Left renal pelvis (tissue), 4 donors: ENCODE measurements at regions not wholly inside any gene's neighbourhood (a gene's known extent, or its start where the extent isn't known, plus 50 kb on each side); places are given as distances from the start of the nearest gene placed in this dataset.
"Not testable (repeated sequence)": the region's sequence is repeated elsewhere in the genome, so short reads cannot be mapped to it uniquely, and the experiment has no call there.

Experiments
- DNase-seq, 4 donors: peaks; one replicate each; pipeline ENCODE4 v3.0.0-alpha.2; 2013; ENCODE audit warnings: low read depth in 4 of 4, low spot score in 3 of 4

DNA sequence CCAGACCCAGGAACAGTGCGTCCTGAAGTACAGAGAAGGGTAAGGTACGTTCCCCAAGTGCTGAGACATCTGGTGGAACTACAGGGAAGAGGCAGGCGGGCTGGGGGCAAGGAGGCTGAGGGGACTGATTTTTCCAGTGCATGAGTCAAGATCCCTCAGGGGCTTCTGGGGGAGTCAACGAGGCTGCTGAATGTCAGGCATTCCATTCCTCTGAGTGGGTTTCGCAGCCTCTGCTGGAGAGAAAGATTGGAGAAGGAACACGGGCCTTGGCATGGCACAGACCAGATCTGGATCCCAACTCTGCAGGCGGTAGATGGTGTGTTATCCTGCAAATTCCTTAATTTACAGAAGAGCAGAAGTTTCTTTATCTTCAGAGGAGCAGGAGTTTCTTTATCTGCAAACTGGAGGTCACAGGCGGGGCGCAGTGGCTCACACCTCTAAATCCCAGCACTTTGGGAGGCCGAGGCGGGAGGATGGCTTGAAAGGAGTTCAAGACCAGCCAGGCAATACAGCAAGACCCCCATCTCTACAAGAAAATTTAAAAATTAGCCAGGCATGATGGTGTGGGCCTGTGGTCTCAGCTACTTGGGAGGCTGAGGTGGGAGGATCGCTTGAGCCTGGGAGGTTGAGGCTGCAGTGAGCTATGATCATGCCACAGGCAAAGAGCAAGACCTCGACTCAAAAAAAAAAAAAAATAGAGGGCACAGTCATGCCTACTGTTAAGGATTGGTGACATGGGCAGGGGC is 132.6 kb upstream of the MAP1LC3B2 start:
- no peak for DNase-seq

DNA sequence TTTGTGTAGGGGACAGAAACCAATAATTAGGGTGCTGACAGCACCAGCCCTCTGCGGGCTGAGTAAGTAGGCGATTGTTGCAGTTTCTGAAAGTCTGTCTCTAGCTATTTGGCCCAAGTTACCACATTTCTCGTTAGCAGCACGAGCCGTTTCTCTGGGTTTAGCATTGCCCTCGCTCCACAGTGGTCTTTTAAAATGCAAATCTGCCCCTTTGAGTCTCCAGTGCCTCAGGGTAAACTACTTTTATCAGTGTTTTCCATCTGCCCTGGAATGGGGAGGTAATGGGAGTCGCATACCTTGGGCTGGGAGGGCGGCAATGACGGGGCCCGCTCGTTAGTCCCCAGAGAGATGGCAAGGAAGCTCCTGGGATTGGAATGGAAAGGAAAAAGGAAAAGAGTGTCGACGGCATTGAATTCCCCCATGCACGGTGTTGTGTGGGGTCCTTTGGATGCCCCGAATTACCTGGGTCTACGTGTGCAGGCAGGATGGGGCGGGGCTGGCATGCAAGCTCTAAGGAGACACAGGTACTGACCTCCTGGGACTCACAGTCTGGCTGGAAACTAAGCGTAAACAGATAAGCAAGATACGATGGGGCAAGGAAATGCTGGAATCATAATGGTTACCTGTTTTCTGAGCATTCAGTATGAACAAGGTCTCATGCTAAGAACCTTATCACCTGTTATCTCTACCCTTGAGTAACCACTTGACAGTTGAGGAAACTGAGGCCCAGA is 131.8 kb upstream of the MAP1LC3B2 start:
- DNase-seq: no peak

DNA sequence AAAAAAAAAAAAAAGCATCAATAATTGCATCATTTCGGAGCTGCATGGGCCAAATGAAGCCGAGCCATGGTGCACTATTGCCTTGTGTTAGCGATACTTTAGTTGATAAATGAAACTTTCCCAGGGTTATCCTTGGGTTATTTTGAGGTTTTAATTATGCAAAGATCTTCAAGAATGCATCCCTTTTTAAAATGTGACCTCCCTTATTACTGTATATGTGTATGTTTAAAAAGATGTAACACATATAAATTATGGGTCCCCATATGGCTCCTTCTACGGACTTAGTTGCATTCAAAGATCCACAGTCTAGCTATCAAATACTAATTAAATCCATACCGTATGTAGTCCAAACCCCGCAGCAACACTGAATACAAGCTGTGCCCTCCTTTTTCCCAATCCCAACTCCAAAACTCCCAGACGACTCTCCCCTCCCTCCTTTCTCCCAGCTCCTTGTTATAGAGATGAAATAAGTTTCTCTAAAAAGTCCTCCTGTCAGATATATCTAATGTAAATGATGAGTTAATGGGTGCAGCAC is 129.3 kb upstream of the MAP1LC3B2 start:
- no peak for DNase-seq

DNA sequence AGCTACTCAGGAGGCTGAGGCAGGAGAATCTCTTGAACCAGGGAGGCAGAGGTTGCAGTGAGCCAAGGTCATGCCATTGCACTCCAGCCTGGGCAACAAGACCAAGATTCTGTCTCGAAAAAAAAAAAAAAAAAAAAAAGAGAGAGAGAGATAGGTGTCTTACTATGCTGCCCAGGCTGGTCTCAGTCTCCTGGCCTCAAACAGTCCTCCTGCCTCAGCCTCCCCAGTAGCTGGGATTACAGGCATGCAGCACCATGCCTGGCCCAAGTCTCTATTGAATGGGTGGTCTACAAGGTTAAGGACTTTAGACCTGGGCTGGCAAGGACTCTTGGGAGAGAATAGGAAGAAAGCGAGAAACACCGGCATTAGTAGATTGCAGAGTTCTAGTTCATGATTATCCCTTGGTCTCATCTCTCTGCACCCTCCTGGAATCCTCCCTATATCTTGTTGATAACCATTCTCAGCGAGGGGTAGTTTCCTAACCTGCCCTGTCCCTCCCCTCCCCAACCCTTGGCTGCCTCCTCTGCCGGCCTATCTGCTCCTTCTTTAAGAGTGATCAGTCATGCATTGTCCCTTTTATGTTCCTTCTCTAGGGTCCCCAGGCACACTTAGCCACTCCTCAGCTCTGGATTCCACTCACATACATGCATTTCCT is 128.1 kb upstream of the MAP1LC3B2 start:
- DNase-seq: no peak

DNA sequence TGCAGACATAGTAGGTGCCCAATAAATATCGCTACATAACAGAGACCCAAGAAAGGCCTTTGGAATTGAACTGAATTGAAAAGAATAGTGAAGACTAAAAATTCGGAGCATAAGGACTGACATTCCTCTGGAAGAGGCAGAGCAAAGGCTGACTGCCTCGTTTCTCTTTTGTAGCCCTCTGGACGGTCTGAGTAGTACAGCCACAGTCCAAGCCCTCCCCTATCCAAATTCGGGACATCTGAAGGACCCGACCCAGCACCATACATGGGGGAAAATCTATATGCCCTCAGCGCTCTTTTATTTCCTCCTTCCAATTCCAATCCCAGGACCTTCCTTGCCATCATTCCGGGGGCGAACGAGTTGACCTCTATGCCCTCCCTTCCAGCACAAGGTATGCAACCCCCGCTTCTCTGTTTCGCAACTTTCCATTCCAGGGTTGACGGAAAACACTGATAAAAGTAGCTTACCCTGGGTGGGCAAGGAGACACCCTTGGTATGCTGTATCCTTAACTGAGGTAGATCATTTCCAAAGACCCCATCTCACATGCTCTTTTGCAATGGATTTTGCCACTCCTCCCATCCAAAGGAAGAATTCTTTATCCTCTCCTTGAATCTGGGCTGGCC is 127.4 kb upstream of the MAP1LC3B2 start:
- DNase-seq: no peak

DNA sequence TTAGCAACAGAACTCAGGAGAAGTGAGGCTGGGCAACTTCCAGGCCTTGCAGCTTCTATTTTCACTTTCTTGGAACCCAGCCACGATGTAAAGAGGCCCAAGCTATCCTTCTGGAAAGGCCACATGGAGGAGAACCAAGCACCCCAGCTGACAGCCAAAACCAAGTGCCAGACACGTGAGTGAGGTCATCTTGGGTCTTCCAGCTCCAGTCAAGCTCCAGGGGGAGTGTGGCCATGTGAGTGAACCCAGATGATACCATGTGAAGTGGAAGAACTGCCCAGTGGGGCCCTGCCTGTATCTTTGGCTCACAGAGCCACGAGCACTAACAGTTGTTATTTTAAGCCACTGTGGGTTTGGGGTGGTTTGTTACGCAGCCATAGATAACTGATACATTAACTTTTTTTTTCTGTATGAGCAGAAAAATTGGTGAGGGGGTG is 126.8 kb upstream of the MAP1LC3B2 start:
- no peak for DNase-seq

DNA sequence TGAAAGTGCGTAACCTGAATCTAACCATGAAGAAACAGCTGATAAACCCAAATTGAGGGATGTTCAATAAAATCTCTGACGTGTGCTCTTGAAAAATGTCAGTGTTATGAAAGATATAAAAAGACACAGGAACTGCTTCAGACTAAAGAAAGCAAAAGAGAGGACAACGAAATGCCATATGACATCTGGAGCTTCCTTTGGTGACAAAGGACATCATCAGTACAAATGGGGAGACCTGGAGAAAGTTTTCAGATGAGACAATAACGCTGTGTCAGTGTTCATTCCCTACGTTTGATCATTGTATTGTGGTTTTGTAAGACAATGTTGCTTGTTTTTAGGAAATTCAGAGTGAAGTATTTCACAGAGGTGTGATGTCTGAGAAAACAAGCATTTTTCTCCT is 125.9 kb upstream of the MAP1LC3B2 start:
- DNase-seq: no peak

DNA sequence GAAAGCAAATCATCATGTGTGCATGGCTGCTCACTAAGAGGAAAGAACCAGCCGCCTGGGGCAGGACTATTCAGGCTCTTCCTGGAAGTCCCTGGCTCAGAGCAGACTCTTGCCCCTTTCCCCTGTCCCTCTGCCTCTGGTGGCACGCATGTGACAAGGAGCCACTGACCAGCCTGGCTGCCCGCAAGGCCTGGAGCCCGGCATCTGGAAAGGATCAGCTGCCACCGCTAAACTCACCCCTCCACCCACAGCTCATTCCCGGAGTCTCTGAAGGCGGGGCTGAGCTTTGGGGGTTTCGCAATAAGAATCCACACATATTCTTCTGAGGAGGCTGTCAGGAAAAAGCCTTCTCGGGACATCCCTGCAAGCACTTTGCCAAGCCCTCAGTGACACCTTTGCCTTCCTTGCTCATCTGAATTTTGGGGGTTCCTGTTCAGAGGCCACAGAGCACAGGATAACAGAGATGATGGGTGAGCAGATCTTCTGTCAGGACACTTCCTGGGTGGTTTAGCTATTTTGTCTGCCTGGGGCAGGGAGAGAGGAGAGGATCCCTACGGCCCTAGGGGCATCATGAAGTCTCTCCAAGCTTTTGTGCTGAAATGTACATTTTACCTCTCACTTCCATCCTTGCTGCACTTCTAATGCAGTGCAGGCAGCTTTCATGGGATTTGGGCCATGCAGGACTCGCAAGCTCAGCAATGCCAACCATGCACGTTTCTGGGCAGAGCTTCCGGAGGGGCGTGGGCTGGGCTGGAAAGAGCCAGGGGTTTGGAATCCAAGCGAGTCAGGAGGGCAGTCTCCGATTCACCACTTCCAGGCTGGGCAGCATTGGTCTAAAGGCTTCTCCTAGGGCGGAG is 124.8 kb upstream of the MAP1LC3B2 start:
- peak in 1 of 4 donors; percentile 58 for DNase-seq

DNA sequence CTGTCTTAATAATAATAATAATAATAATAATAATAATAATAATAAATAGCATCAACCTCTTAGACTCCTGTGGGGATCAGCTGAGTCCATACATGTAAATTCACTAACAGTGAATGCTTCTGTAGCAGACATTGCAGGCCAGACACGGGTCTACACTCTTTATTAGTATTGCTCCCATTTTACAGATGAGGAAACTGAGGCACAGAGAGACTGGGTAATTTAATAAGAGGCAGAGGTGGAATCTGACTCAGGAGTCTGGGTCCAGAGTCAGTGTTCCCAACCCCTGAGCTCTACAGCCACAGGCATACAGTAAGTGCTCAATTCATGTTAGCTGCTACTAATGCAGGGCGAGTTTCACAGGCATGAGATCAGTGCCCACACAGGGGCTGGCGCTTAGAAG is 123.2 kb upstream of the MAP1LC3B2 start:
- no peak for DNase-seq

DNA sequence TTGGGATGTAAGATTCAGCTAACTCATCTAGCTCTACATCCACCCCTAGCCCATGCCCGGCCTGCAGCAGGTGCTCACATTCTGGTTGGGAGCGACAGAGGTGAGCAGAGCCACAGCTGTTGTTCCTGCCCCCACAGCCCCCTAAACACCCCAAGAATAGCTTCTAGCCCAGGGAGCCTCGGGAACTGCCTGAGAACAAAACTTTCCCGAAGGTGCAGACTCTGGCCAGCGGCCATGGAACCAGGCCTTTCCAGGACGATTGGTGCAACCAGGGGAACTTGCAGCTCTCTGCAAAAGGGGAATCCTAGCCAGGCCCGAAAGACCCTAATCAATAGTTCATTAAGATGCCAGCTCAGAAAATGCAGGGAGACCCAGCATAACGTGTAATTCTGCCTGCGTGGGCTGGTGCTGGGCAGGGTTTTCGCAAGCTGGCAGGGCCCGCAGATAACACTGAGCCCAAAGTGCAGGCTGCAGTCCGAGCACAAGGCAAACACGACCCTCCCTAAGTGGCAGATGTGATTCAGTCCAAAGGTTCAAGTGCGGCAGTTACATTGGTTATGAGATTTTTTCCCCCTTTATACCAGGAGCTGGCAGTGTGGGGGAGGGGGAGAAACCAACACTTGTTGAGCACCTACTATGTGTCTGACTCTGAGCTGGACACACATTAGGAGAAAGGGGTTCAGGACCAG is 122.5 kb upstream of the MAP1LC3B2 start:
- DNase-seq: no peak

DNA sequence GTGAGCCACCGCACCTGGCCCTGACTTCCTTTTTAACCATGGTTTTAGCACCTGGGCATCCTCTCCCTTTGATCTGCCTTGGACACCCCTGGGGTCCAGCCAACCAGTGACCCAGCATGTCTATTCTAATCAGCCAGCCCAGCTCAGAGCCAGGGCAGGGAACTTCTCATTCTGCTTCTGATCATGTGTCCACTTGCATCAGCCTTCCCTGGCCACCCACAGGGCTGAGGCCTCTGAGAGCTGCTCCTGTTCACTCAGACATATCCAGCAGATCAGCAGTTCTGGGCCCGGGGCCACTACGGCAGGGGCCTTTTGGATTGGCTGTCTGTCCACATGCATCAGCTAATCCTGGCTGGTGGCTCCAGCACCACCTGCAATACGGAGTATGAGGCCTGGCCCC is 117.9 kb upstream of the MAP1LC3B2 start:
- no peak for DNase-seq

DNA sequence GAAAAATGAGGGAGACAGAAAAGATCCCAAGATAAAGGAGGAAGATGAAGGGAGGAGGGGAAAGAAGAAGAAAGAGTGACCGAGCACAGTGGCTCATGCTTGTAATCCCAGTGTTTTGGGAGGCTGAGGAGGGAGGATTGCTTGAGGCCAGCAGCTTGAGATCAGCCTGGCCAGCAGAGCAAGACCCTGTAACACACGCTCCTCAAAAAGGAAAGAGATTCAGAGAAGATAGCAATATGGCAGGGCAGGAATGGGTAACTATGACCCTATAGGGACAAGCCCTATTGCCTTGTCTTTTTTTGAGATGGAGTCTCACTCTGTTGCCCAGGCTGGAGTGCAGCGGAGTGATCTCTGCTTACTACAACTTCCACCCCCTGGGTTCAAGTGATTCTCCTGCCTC is 116.9 kb upstream of the MAP1LC3B2 start:
- DNase-seq: no peak

DNA sequence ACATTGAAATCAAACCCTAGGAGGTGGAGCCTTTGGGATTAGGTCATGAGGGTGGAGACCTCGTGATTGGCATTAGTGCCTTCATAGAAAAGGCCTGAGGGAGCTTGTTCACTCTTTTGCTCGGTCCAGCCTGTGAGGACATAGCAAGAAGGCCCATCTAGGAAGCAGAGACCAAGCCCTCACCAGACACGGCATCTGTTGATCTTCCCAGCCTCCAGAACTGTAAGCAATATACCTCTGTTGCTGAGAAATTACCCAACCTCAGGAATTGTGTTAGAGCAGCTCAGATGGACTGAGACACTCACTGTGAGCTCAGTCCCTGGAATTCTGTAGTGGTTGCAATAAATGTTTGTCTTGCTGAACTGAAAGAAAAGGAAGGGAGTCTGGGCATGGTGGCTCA is 116.2 kb upstream of the MAP1LC3B2 start:
- DNase-seq: no peak

DNA sequence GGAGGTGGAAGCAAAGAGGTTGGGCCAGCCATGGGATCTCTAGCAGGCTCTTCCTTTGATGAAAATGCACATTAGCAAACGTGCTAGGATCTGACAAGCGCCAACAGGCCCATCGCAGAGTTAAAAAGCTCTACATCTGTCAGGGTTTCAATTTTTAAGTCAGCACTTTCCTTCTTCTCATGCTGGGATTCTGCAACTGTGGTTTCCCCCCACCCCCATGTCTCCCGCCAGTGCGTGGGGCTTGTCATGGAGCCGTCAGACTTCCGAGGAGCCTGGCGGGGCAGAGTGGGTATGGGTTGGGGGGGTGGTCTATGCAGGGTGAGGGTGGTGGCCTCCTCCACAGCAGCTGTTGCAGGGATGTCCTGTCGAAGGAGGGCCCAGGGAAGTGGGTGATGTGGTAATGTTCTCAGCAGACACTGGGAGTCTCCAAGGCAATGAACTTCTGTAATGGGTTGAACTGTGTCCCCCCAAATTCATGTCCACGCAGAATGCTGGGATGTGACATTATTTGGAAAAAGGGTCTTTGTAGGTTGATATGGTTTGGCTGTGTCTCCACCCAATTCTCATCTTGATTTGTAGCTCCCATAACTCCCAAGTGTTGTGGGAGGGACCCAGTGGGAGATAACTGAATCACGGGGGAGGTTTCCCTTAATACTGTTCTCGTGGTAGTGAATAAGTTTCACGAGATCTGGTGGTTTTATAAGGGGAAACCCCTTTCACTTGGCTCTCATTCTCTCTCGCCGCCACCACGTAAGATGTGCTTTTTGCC is 115.2 kb upstream of the MAP1LC3B2 start:
- no peak for DNase-seq

DNA sequence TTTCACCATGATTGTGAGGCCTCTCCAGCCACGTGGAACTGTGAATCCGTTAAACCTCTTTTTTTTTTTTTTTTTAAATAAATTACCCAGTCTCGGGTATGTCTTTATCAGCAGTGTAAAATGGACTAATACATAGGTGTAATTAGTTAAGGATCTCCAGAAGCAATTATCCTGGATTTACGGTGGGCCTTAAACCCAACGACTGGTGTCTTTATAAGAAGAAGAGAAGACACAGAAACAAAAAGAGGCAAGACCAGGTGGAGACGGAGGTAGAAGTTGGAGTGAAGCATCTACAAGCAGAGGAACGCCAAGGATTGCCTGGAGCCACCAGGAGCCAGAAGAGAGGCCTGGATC is 114.6 kb upstream of the MAP1LC3B2 start:
- DNase-seq: no peak

DNA sequence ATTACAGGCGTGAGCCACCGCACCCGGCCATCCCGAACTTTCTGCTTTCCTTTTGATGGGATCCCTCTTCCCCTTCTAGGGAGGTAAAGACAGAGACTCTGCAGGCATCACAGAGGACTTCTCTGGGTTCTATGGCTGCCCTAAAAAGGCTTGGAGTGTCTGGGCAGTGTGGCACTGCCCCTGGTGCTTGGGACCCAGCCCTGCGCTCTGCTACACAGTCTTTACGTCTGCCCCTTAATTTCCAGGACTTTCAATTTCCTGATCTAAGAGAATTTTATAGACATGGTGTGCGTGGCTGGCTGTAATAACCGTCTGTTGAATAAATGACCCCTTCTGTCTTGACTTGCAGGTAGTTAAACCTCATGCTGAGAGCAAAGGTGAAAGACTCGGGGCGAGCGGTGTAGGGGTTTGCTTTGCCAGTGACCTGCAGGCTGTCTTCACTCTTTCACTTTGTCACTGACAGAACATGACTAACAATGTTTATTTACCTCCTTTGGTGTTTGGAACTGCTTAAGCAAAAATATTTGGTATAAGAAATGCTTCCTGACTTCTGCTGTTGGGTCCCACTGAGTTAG is 110.9 kb upstream of the MAP1LC3B2 start:
- no peak for DNase-seq

DNA sequence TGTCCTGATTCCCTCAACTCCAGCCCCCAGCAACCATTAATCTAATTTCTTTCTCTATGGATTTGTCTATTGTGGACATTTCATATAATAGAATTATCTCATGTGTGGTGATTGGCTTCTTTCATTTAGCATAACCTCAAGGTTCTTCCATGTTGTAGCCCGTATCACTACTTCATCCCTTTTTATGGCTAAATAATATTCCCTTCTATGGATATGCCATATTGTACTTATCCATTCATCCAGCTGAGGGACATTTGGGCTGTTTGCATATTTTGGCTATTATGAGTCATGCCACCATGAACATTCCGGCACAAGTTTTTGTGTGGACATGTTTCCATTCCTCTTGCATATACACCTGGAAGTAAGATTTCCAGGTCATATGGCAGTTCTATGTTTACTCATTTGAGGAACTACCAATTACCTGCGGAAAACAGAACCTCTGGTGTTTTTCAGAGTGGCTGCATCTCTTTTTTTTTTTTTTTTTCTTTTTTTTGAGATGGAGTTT is 108.7 kb upstream of the MAP1LC3B2 start:
- DNase-seq: no peak

DNA sequence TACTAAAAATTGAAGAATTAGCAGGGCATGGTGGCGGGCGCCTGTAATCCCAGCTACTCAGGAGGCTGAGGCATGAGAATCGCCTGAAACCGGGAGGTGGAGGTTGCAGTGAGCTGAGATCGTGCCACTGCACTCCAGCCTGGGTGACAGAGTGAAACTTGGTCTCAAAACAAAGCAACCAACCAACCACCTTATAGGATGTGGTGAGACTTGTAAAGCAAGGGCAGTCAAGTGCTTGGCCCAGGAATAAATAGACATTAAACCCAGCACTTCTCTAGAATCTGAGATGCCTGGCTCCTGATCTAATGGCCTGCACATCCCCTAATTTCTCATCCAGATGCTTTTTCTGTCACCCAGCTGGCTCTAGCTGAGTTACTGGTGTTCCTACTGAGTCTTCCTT is 106.2 kb upstream of the MAP1LC3B2 start:
- DNase-seq: not testable (repeated sequence)
